ENCODE measurements at regions not wholly inside any gene's neighbourhood (a gene's known extent, or its start where the extent isn't known, plus 50 kb on each side); places are given as distances from the start of the nearest gene placed in this dataset.

- no peak overlapping the region for H3K4me3 ChIP-seq (ENCODE audit: insufficient read length, low read depth)
- no peak for DNase-seq (ENCODE audit: low read depth, low spot score)
- TF ChIP-seq YY1 (IDR thresholded peaks at IDR 0.05; ENCODE audit: insufficient read depth, insufficient read length), result no peak
- no peak for TF ChIP-seq SUZ12 (IDR thresholded peaks at IDR 0.05; ENCODE audit: extremely low read depth, insufficient read depth, insufficient read length)
- no peak for TF ChIP-seq ZNF274 (IDR thresholded peaks at IDR 0.05; ENCODE audit: low read depth, low read length)
- no peaks in the 10 kb centered on the region for H3K27me3 ChIP-seq (ENCODE audit: insufficient read depth, insufficient read length)
- H3K9ac ChIP-seq (ENCODE audit: insufficient read length, low read depth), result no peak overlapping the region
- H3K9me3 ChIP-seq (ENCODE audit: insufficient read depth, low read length), result no peaks in the 10 kb centered on the region
- H3K4me1 ChIP-seq (ENCODE audit: insufficient read depth, insufficient read length), result no peaks in the 10 kb centered on the region
- H3K36me3 ChIP-seq (ENCODE audit: insufficient read depth, insufficient read length, low read length), result no peaks in the 10 kb centered on the region
Measured at GRCh38 chrX:15143825-15144121, 126.1 kb downstream of the ASB9 start.

- Histone ChIP-seq H3K4me3 (ENCODE audit: insufficient read length, low read depth) (no peak overlapping the region), H3K27me3 (ENCODE audit: insufficient read depth, insufficient read length) (no peaks in the 10 kb centered on the region)
- peak; percentile 32 for DNase-seq (ENCODE audit: low read depth, low spot score)
Measured at GRCh38 chrX:15143050-15143824, 126.6 kb downstream of the ASB9 start.

GRCh38 chrX:15142084-15142715, 127.7 kb downstream of the ASB9 start:
- Histone ChIP-seq H3K36me3 (ENCODE audit: insufficient read depth, insufficient read length, low read length) (no peaks in the 10 kb centered on the region), H3K4me3 (ENCODE audit: insufficient read length, low read depth) (no peak overlapping the region), H3K4me1 (ENCODE audit: insufficient read depth, insufficient read length) (no peaks in the 10 kb centered on the region), H3K9ac (ENCODE audit: insufficient read length, low read depth) (no peak overlapping the region), H3K9me3 (ENCODE audit: insufficient read depth, low read length) (no peaks in the 10 kb centered on the region), H3K27me3 (ENCODE audit: insufficient read depth, insufficient read length) (no peaks in the 10 kb centered on the region)
- DNase-seq (ENCODE audit: low read depth, low spot score), result no peak
- TF ChIP-seq SUZ12 (IDR thresholded peaks at IDR 0.05; ENCODE audit: extremely low read depth, insufficient read depth, insufficient read length) (no peak), ZNF274 (IDR thresholded peaks at IDR 0.05; ENCODE audit: low read depth, low read length) (no peak)

More at GRCh38 chrX:15143050-15143824, 126.6 kb downstream of the ASB9 start:
- TF ChIP-seq ZNF274 (IDR thresholded peaks at IDR 0.05; ENCODE audit: low read depth, low read length) (no peak), SUZ12 (IDR thresholded peaks at IDR 0.05; ENCODE audit: extremely low read depth, insufficient read depth, insufficient read length) (no peak), YY1 (IDR thresholded peaks at IDR 0.05; ENCODE audit: insufficient read depth, insufficient read length) (no peak)
- Histone ChIP-seq H3K36me3 (ENCODE audit: insufficient read depth, insufficient read length, low read length) (no peaks in the 10 kb centered on the region), H3K4me1 (ENCODE audit: insufficient read depth, insufficient read length) (no peaks in the 10 kb centered on the region), H3K9me3 (ENCODE audit: insufficient read depth, low read length) (no peaks in the 10 kb centered on the region), H3K9ac (ENCODE audit: insufficient read length, low read depth) (no peak overlapping the region)

GRCh38 chrX:15136795-15137194, 133.1 kb downstream of the ASB9 start:
- DNase-seq (ENCODE audit: low read depth, low spot score), result no peak
- Histone ChIP-seq H3K27me3 (ENCODE audit: insufficient read depth, insufficient read length) (no peaks in the 10 kb centered on the region), H3K36me3 (ENCODE audit: insufficient read depth, insufficient read length, low read length) (no peaks in the 10 kb centered on the region), H3K9ac (ENCODE audit: insufficient read length, low read depth) (no peak overlapping the region), H3K4me3 (ENCODE audit: insufficient read length, low read depth) (no peak overlapping the region), H3K9me3 (ENCODE audit: insufficient read depth, low read length) (no peaks in the 10 kb centered on the region), H3K4me1 (ENCODE audit: insufficient read depth, insufficient read length) (no peaks in the 10 kb centered on the region)
- TF ChIP-seq YY1 (IDR thresholded peaks at IDR 0.05; ENCODE audit: insufficient read depth, insufficient read length), result no peak

GRCh38 chrX:15129412-15129811, 140.5 kb downstream of the ASB9 start:
- no peak for DNase-seq (ENCODE audit: low read depth, low spot score)
- Histone ChIP-seq H3K4me3 (ENCODE audit: insufficient read length, low read depth) (no peak overlapping the region), H3K9me3 (ENCODE audit: insufficient read depth, low read length) (no peaks in the 10 kb centered on the region), H3K4me1 (ENCODE audit: insufficient read depth, insufficient read length) (no peaks in the 10 kb centered on the region), H3K9ac (ENCODE audit: insufficient read length, low read depth) (no peak overlapping the region), H3K27me3 (ENCODE audit: insufficient read depth, insufficient read length) (no peaks in the 10 kb centered on the region), H3K36me3 (ENCODE audit: insufficient read depth, insufficient read length, low read length) (no peaks in the 10 kb centered on the region)
- no peak for TF ChIP-seq ZNF274 (IDR thresholded peaks at IDR 0.05; ENCODE audit: low read depth, low read length)

- H3K27me3 ChIP-seq (ENCODE audit: insufficient read depth, insufficient read length), result no peaks in the 10 kb centered on the region
Measured at GRCh38 chrX:15128861-15129260, 141.0 kb downstream of the ASB9 start.

GRCh38 chrX:15127010-15127409, 142.9 kb downstream of the ASB9 start:
- no peak for DNase-seq (ENCODE audit: low read depth, low spot score)
- Histone ChIP-seq H3K4me3 (ENCODE audit: insufficient read length, low read depth) (no peak overlapping the region), H3K9me3 (ENCODE audit: insufficient read depth, low read length) (no peaks in the 10 kb centered on the region), H3K4me1 (ENCODE audit: insufficient read depth, insufficient read length) (no peaks in the 10 kb centered on the region), H3K27me3 (ENCODE audit: insufficient read depth, insufficient read length) (no peaks in the 10 kb centered on the region), H3K36me3 (ENCODE audit: insufficient read depth, insufficient read length, low read length) (no peaks in the 10 kb centered on the region), H3K9ac (ENCODE audit: insufficient read length, low read depth) (no peak overlapping the region)
- TF ChIP-seq YY1 (IDR thresholded peaks at IDR 0.05; ENCODE audit: insufficient read depth, insufficient read length) (no peak), ZNF274 (IDR thresholded peaks at IDR 0.05; ENCODE audit: low read depth, low read length) (no peak), SUZ12 (IDR thresholded peaks at IDR 0.05; ENCODE audit: extremely low read depth, insufficient read depth, insufficient read length) (no peak)

More at GRCh38 chrX:15128861-15129260, 141.0 kb downstream of the ASB9 start:
- no peaks in the 10 kb centered on the region for H3K36me3 ChIP-seq (ENCODE audit: insufficient read depth, insufficient read length, low read length)
- no peak overlapping the region for H3K4me3 ChIP-seq (ENCODE audit: insufficient read length, low read depth)
- H3K4me1 ChIP-seq (ENCODE audit: insufficient read depth, insufficient read length), result no peaks in the 10 kb centered on the region
- no peaks in the 10 kb centered on the region for H3K9me3 ChIP-seq (ENCODE audit: insufficient read depth, low read length)
- no peak overlapping the region for H3K9ac ChIP-seq (ENCODE audit: insufficient read length, low read depth)
- no peak for DNase-seq (ENCODE audit: low read depth, low spot score)
- no peak for TF ChIP-seq SUZ12 (IDR thresholded peaks at IDR 0.05; ENCODE audit: extremely low read depth, insufficient read depth, insufficient read length)
- TF ChIP-seq YY1 (IDR thresholded peaks at IDR 0.05; ENCODE audit: insufficient read depth, insufficient read length), result no peak
- no peak for TF ChIP-seq ZNF274 (IDR thresholded peaks at IDR 0.05; ENCODE audit: low read depth, low read length)

Data from NT2/D1 (cell line).